Neural cell (in vitro differentiated cells): ENCODE measurements at regions not wholly inside any gene's neighbourhood (a gene's known extent, or its start where the extent isn't known, plus 50 kb on each side); places are given as distances from the start of the nearest gene placed in this dataset.

Experiments used
- EP300 ChIP-seq: fragments of 450-650 bp; conservative IDR thresholded peaks from 2 replicates; pipeline ENCODE4 v1.6.1; 2014; ENCODE audit warnings: antibody characterized with exemption, mild to moderate bottlenecking, moderate library complexity; ENCODE audit not compliant: poor library complexity, severe bottlenecking
- EZH2 ChIP-seq: fragments of 200-600, 300-800 bp; shearing (Covaris generic), sonication (generic); IDR thresholded peaks from 2 replicates; pipeline ENCODE4 v1.6.1; 2014; ENCODE audit warnings: antibody characterized with exemption, low read length, borderline replicate concordance, mild to moderate bottlenecking; ENCODE audit not compliant: insufficient read depth, poor library complexity, severe bottlenecking
- POLR2AphosphoS5 ChIP-seq: IDR thresholded peaks from 2 replicates; pipeline ENCODE4 v1.6.1; 2012
- RAD21 ChIP-seq: fragments of 450-650 bp; conservative IDR thresholded peaks from 2 replicates; pipeline ENCODE4 v1.6.1; 2014; ENCODE audit warnings: antibody characterized with exemption, mild to moderate bottlenecking, moderate library complexity
- SMC3 ChIP-seq: fragments of 450-650 bp; conservative IDR thresholded peaks from 2 replicates; pipeline ENCODE4 v1.6.1; 2014; ENCODE audit warnings: antibody characterized with exemption, mild to moderate bottlenecking, moderate library complexity; ENCODE audit not compliant: poor library complexity
- TAF1 ChIP-seq: IDR thresholded peaks from 2 replicates; pipeline ENCODE4 v1.6.1; 2012; ENCODE audit warnings: low read depth
- TF ChIP-seq, protein P1 (sequence below): fragments of 450-650 bp; IDR thresholded peaks from 2 replicates; pipeline ENCODE4 v1.5.1; 2014; ENCODE audit warnings: antibody characterized with exemption, mild to moderate bottlenecking, moderate library complexity; ENCODE audit not compliant: poor library complexity, severe bottlenecking
- TF ChIP-seq, protein P2 (sequence below): IDR thresholded peaks from 2 replicates; pipeline ENCODE4 v1.6.1; 2012; ENCODE audit warnings: borderline replicate concordance

- TF ChIP-seq SMC3, result no peak
- TF ChIP-seq, protein P1, sequence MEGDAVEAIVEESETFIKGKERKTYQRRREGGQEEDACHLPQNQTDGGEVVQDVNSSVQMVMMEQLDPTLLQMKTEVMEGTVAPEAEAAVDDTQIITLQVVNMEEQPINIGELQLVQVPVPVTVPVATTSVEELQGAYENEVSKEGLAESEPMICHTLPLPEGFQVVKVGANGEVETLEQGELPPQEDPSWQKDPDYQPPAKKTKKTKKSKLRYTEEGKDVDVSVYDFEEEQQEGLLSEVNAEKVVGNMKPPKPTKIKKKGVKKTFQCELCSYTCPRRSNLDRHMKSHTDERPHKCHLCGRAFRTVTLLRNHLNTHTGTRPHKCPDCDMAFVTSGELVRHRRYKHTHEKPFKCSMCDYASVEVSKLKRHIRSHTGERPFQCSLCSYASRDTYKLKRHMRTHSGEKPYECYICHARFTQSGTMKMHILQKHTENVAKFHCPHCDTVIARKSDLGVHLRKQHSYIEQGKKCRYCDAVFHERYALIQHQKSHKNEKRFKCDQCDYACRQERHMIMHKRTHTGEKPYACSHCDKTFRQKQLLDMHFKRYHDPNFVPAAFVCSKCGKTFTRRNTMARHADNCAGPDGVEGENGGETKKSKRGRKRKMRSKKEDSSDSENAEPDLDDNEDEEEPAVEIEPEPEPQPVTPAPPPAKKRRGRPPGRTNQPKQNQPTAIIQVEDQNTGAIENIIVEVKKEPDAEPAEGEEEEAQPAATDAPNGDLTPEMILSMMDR, result no peak
- no peak for TF ChIP-seq POLR2AphosphoS5
- no peak for TF ChIP-seq RAD21
- no peak for TF ChIP-seq EP300
- TF ChIP-seq, protein P2, sequence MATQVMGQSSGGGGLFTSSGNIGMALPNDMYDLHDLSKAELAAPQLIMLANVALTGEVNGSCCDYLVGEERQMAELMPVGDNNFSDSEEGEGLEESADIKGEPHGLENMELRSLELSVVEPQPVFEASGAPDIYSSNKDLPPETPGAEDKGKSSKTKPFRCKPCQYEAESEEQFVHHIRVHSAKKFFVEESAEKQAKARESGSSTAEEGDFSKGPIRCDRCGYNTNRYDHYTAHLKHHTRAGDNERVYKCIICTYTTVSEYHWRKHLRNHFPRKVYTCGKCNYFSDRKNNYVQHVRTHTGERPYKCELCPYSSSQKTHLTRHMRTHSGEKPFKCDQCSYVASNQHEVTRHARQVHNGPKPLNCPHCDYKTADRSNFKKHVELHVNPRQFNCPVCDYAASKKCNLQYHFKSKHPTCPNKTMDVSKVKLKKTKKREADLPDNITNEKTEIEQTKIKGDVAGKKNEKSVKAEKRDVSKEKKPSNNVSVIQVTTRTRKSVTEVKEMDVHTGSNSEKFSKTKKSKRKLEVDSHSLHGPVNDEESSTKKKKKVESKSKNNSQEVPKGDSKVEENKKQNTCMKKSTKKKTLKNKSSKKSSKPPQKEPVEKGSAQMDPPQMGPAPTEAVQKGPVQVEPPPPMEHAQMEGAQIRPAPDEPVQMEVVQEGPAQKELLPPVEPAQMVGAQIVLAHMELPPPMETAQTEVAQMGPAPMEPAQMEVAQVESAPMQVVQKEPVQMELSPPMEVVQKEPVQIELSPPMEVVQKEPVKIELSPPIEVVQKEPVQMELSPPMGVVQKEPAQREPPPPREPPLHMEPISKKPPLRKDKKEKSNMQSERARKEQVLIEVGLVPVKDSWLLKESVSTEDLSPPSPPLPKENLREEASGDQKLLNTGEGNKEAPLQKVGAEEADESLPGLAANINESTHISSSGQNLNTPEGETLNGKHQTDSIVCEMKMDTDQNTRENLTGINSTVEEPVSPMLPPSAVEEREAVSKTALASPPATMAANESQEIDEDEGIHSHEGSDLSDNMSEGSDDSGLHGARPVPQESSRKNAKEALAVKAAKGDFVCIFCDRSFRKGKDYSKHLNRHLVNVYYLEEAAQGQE, result no peak
- no peak for TF ChIP-seq TAF1
- no peak for TF ChIP-seq EZH2
Measured at GRCh38 chr2:237164474-237165042, 78.9 kb downstream of the COPS8 start.
